22Rv1 (cell line): ENCODE measurements at regions not wholly inside any gene's neighbourhood (a gene's known extent, or its start where the extent isn't known, plus 50 kb on each side); places are given as distances from the start of the nearest gene placed in this dataset.

Source experiments
- H3K27ac ChIP-seq: fragments of 450-650 bp; 2 replicates; pipeline ENCODE4 v1.5.1; 2017
- ZFX ChIP-seq: fragments of 450-650 bp; IDR thresholded peaks from 2 replicates; pipeline ENCODE4 v1.6.1; 2017; ENCODE audit warnings: antibody characterized with exemption, borderline replicate concordance
- TF ChIP-seq, protein P1 (sequence below): fragments of 450-650 bp; IDR thresholded peaks from 2 replicates; pipeline ENCODE4 v1.5.1; 2017; ENCODE audit warnings: mild to moderate bottlenecking

DNA sequence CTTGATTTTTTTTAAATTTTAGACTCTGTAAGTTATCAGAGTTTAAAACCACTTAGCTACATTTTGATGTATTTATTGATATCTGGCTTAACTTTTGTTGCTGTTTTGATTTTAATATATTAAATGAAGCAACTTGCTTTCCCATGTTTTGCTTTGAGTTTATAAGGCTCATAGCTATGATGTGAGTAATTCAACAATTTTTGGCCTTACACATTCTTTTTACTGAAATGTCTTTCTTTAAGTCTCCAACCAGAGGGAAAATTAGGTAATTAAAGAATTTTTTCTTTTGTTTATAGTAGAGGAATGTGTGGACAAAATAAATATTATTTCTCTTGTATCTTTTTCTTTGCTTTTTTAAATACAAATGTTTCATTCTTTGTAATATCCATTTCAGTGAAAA, 258.3 kb upstream of the ADAMTS5 start:
- no peak for TF ChIP-seq ZFX
- TF ChIP-seq, protein P1, sequence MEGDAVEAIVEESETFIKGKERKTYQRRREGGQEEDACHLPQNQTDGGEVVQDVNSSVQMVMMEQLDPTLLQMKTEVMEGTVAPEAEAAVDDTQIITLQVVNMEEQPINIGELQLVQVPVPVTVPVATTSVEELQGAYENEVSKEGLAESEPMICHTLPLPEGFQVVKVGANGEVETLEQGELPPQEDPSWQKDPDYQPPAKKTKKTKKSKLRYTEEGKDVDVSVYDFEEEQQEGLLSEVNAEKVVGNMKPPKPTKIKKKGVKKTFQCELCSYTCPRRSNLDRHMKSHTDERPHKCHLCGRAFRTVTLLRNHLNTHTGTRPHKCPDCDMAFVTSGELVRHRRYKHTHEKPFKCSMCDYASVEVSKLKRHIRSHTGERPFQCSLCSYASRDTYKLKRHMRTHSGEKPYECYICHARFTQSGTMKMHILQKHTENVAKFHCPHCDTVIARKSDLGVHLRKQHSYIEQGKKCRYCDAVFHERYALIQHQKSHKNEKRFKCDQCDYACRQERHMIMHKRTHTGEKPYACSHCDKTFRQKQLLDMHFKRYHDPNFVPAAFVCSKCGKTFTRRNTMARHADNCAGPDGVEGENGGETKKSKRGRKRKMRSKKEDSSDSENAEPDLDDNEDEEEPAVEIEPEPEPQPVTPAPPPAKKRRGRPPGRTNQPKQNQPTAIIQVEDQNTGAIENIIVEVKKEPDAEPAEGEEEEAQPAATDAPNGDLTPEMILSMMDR, result no peak
- no peak overlapping the region for H3K27ac ChIP-seq

- TF ChIP-seq ZFX, result no peak
- TF ChIP-seq, protein P1, result no peak
- no peak overlapping the region for H3K27ac ChIP-seq
Measured at GRCh38 chr21:27224169-27224568, 257.3 kb upstream of the ADAMTS5 start.

- TF ChIP-seq, protein P1, result no peak
- no peak for TF ChIP-seq ZFX
Measured at GRCh38 chr21:27221077-27221476, 254.2 kb upstream of the ADAMTS5 start.

DNA sequence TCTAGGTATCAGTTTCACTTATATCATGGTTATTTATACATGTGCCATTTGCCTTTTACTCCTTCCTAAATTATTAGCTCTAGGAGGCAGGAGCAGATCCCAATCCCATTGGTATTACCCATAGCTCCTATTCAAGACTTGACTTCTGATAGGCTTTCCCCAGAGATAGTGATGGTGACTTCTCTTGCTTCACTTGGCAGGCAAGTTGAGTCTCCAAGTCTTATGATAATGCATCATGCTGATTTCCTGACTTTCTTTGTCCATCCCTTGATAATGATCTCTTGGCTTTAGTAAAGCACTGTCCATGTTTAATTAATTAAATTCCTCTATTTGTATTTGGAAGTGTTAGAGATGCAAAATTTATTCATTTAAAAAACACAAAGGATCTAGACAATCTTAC, 253.5 kb upstream of the ADAMTS5 start:
- no peak overlapping the region for H3K27ac ChIP-seq
- no peak for TF ChIP-seq ZFX
- TF ChIP-seq, protein P1, result no peak

More at GRCh38 chr21:27221077-27221476, 254.2 kb upstream of the ADAMTS5 start:
- H3K27ac ChIP-seq, result no peak overlapping the region

- TF ChIP-seq ZFX, result no peak
- TF ChIP-seq, protein P1, result no peak
- no peak overlapping the region for H3K27ac ChIP-seq
Measured at GRCh38 chr21:27219068-27219467, 252.2 kb upstream of the ADAMTS5 start.

- TF ChIP-seq ZFX, result no peak
- TF ChIP-seq, protein P1, result peak; percentile 26
Measured at GRCh38 chr21:27213303-27213702, 246.4 kb upstream of the ADAMTS5 start.

GRCh38 chr21:27212441-27212840, 245.6 kb upstream of the ADAMTS5 start:
- no peak overlapping the region for H3K27ac ChIP-seq
- TF ChIP-seq ZFX, result no peak
- TF ChIP-seq, protein P1, result no peak

More at GRCh38 chr21:27213303-27213702, 246.4 kb upstream of the ADAMTS5 start:
- H3K27ac ChIP-seq, result no peak overlapping the region
